Hippocampal formation (tissue), 2 donors: ENCODE measurements at regions not wholly inside any gene's neighbourhood (a gene's known extent, or its start where the extent isn't known, plus 50 kb on each side); places are given as distances from the start of the nearest gene placed in this dataset.

ENCODE experiments used
- DNase-seq, 2 donors: peaks; one replicate each; lab custom pipeline; 2025; lab: John Stamatoyannopoulos, UW

- DNase-seq: no peak
Observed at GRCh38 chr12:88756917-88757316, 176.6 kb upstream of the KITLG start.

DNA sequence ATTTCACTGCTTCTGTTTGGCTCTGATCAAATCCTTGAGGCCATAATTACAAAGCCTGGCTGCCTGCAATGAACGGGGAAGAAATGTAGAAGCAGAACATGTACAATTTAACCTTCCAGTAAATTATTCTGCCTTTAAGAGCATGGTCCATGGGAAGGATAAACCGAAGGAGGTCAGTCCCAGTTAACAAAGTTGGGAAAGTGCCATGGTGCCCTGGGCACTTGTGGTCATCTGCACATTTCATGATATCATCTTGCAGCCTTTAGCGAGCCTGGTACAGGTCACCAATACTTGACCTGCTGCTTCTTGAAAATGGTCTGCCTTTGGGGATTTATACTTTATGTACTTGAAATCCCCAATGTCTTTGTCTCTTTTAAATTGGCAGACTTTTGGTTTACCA lies 175.9 kb upstream of the KITLG start:
- DNase-seq: no peak

- DNase-seq: no peak
Observed at GRCh38 chr12:88753707-88754106, 173.4 kb upstream of the KITLG start.

DNA sequence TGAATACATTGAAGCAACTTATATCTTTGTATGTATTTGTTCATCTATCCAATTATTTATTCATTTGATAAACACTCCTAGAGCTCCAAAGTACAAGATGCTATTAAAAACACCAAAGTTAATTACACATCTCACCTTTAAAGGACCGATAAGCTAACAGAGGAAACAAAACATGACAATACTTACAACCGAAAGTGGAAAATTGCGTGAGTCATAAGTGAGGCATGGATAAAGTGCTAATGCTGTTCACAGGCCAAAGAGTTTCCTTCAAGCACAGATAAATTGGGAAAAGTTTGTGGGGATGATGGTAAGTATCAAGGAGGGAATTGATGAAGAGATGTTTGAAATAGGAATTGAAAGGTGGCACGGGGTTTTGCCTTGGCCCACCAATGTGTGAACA lies 172.8 kb upstream of the KITLG start:
- no peak for DNase-seq

- no peak for DNase-seq
Observed at GRCh38 chr12:88752183-88752582, 171.9 kb upstream of the KITLG start.

GRCh38 chr12:88750867-88751543 lies 170.7 kb upstream of the KITLG start:
- DNase-seq: no peak

- no peak for DNase-seq
Observed at GRCh38 chr12:88746386-88746785, 166.1 kb upstream of the KITLG start.

DNA sequence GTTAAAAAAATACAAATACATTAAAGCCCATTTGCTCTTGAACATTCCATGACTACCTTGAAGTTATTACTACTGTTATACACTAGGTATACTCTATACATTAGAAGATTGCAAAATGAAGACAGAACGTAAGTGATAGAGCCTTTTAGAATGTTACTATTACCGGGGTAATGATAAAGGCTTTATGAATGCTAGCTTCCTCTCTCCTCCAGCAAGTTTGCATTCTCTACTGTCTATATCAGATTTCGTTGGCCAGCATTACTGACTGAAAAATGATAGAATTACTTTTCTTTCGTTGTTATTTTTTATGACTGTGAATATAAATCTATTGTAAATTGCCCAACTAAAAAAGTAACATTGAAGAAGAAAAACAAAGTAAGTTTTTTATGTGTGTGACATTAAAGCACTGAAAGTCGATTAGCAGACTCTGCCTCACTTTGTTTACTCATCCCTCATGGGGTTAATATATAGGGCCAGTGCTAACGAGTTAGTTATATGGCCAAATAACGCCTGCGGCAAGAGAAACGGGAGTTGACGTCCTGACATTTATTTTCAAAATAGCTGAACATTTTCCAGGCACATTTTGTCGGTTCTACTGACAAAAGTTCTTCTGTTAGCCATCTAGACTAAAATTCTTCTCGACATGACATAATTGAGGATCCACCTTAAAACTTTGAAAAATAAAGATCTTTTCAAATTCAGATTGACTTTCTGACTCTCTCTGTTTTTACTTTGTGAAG lies 163.8 kb upstream of the KITLG start:
- DNase-seq: no peak

GRCh38 chr12:88737838-88738472 lies 157.7 kb upstream of the KITLG start:
- no peak for DNase-seq

GRCh38 chr12:88736031-88736430 lies 155.8 kb upstream of the KITLG start:
- DNase-seq: no peak

- no peak for DNase-seq
Observed at GRCh38 chr12:88733008-88733407, 152.7 kb upstream of the KITLG start.

DNA sequence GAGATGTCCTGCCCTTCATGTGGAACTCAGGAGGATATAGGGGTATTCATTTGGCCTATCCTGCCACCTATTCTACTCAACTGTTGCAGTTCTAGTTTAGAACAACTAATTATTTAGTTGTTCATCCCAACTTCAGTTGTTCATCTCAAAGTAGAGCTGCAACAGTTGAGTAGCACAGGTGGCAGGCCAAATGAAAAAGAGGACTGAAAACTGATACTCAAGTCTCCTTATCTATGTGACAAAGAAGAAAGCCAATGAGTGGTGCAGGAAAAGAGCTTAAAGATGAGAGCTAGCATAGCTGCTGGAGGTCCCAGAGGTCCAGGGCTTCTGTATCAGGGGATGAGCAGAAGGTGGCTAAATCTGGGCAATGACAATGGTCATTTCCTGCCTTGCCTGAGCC lies 148.9 kb upstream of the KITLG start:
- DNase-seq: no peak

DNA sequence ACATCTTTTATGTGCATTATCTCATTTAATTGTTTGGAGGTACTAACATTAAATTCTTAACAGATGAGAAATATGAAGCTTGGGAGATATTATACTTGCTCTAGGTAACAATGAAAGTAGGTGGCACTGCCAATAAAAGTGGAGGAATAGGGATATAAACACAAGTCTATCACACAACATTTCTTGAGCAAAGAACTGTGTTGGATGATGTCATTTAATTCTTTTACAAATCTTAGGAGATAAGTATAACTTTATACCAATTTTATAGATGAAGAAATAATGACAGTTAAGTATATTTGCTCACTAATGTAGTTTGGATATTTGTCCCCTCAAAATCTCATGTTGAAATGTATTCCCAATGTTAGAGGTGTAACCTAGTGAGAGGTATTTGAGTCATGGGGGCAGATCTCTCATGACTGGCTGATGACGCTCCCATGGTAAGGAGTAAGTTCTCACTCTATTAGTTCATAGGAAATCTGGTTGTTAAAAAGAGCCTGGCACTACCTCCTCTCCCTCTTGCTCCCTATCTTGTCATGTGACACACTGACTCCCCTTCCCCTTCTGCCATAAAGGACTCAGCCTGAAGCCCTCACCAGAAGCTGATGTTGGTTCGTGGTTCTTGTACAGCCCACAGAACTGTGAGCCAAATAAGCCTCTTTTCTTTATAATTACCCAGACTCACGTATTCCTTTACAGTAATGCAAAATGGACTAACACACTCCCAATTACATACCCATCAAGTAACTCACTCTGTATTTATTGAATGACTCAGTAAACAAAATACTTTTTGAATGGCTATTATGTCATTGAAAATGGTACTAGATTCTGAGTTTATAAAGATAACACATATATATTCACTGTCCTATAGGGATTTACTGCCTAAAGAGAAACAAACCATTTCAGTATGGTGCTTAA lies 146.8 kb upstream of the KITLG start:
- DNase-seq: no peak

DNA sequence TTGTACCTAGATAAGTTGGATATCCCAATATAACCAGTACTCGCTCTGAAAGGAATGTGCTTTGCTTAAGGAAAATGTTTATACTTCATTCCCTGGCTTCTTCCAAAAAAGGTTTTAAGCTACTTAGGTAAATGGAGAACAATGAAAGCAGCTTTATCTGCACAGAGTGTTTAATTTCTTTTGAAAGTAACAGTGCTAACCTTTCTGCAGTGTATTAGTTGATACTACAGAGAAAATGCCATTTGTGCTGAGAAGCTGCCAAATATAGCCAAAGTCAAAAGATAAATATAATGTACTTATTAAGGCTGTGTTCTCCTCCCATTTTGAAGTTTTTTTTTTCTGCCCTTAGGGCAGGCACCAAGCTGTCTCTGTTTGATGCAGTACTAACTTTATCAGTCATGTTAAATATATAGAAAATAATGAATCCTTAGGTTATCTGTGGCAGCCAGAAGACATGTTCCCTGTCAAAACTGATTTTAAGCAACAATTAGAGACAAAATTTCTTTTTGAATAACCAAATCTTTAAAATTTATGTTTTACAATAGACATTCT lies 145.4 kb upstream of the KITLG start:
- no peak for DNase-seq

DNA sequence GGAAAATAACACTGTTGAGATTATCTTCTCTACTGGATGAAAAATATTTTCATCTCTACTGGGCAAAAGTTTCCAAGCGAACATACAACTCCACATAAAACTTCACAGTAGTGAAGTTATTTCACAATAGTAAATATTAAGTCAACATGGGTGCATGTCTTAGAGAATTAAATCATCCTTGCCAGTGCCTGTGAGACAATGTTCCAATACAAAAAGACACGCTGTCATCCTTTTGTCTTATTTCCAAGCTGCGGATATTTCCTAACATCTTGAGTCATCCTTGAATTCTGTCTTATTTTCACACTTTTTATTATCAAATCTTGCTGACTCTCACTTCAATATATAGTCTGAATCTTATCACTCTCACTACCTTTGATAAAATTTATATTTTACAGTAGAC lies 142.9 kb upstream of the KITLG start:
- no peak for DNase-seq

DNA sequence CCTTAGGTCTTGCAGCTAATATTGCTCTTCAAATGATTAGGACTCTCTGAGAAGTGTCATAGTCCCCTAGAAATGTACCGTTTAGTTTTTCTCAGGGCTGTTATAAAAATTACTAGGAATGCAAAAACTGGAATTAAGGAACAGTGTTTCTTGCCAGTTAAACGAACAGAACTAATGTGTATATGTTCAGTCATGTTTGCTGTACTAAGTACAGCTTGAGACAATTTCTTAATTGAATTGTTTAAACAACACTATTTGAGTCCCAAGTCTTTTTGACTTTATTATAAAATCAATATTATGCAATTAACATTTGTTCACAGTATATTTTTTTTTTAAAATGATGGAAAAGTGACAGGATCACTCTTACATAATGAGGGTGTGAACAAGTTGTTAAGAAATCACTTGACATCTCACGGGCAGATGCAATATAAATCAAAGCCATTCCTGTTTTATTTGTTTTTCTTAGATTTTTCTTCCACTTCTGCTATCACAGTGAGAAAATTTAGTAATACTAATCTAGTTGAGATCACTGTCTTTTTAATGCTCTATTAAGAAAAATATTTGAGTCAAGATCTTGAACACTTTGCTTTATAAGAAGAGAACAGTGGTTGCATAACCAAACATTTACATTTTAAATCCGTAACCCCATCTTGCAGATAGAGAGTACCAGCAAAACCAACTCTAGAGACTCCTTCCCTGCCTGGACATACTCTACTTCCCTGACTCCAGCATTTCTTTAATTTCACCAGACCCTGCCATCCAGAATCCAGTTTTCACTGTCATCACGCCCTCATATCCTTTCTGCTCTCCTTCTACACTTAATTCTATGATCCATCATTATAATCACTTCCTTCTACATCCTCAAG lies 140.7 kb upstream of the KITLG start:
- no peak for DNase-seq

DNA sequence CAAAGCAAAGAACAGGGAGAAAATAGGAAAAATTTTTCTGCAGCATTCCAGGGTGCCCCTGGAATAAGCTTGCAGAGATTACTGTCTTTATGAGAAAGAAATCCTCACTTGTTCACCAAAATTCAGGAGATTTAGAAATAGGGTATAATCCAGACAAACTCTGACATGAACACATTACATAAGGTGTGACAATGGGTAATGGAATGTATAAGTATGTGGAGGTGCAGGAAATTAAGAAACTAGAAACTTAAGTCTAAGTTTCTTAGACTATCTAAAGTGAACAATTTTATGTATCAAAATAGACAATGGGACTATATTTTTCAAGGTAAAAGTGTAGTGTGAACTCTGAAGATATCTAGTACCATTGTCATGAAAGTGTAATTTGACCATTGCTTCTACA lies 140.0 kb upstream of the KITLG start:
- DNase-seq: no peak

DNA sequence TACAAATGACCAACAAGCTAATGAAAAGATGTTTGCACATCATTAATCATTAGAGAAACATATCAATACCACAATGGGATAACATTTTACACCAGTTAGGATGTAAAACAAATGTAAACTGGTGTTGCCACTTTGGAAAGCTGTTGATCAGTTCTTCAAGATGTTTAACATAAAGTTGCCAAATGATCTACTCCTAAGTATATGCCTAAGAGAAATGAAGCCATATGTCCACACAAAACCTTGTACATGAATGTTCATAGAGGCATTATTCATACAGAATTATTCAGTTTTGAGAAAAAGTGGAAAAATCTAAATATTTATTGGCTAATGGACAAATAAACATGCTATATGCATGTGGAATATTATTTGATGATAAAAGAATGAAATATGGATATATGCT lies 136.9 kb upstream of the KITLG start:
- DNase-seq: no peak

GRCh38 chr12:88716240-88716639 lies 136.0 kb upstream of the KITLG start:
- DNase-seq: no peak

DNA sequence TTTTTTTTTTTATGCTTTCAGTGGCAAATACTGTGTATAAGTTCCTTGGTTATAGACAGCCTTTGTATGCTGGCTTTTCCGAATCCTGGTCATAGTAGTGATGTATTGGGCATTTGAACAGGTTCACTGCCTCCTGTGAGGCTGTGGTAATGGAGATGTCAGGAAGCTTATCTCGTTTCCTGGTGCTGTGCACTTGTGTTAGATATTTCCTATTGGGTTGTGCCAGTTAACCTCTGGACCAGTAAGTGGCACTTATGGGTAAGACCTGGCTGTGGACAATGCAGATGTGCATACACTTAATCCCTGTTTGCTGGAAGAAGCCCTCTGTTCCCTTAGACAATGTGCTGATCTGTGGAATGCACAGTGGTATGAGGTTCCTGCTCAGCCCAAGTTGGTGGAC lies 135.4 kb upstream of the KITLG start:
- DNase-seq: no peak
